ENCODE measurements at regions not wholly inside any gene's neighbourhood (a gene's known extent, or its start where the extent isn't known, plus 50 kb on each side); places are given as distances from the start of the nearest gene placed in this dataset.

DNA sequence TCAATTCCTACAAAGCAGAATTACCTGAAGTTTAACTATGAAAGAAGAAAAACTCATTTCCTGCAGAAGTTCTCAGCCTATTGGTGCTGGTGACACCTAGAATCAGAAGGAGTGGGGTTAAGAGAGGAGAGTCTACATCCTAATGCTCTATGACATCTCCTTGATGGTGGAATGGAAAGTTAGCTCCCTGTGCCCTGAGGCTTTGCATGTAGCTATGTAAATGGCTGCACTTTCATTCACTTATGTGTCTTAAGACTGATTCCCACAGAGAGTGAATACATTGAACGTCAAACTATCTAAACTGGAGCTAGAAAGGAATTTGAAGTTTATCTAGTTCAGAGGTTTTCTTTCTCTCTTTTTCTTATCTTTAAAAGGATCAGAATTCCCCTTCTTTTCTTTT, 52.1 kb upstream of the ADRB2 start:
- TF ChIP-seq, protein P1, sequence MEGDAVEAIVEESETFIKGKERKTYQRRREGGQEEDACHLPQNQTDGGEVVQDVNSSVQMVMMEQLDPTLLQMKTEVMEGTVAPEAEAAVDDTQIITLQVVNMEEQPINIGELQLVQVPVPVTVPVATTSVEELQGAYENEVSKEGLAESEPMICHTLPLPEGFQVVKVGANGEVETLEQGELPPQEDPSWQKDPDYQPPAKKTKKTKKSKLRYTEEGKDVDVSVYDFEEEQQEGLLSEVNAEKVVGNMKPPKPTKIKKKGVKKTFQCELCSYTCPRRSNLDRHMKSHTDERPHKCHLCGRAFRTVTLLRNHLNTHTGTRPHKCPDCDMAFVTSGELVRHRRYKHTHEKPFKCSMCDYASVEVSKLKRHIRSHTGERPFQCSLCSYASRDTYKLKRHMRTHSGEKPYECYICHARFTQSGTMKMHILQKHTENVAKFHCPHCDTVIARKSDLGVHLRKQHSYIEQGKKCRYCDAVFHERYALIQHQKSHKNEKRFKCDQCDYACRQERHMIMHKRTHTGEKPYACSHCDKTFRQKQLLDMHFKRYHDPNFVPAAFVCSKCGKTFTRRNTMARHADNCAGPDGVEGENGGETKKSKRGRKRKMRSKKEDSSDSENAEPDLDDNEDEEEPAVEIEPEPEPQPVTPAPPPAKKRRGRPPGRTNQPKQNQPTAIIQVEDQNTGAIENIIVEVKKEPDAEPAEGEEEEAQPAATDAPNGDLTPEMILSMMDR (IDR thresholded peaks at IDR 0.05) = no peak
- no peak for TF ChIP-seq POLR2A (IDR thresholded peaks at IDR 0.05)
- no peak for TF ChIP-seq POLR2AphosphoS5 (IDR thresholded peaks at IDR 0.05)

All from breast epithelium (tissue), 3 donors.